HG03521 (cell line): ENCODE measurements at regions not wholly inside any gene's neighbourhood (a gene's known extent, or its start where the extent isn't known, plus 50 kb on each side); places are given as distances from the start of the nearest gene placed in this dataset.

Experiments used
- ATAC-seq: cut with Tn5 transposase; IDR thresholded peaks from one replicate; pipeline ENCODE4 v1.9.1; 2021; ENCODE audit warnings: mild to moderate bottlenecking, moderate library complexity; ENCODE audit not compliant: unreplicated experiment

- no peak for ATAC-seq
Observed at GRCh38 chr5:168039039-168039438, 252.4 kb upstream of the WWC1 start.

- no peak for ATAC-seq
Observed at GRCh38 chr5:168039566-168040248, 251.7 kb upstream of the WWC1 start.

- ATAC-seq, result no peak
Observed at GRCh38 chr5:168041583-168041982, 249.9 kb upstream of the WWC1 start.

- ATAC-seq, result no peak
Observed at GRCh38 chr5:168042284-168043068, 249.0 kb upstream of the WWC1 start.

GRCh38 chr5:168046163-168046562 lies 245.3 kb upstream of the WWC1 start:
- ATAC-seq, result no peak

- peak; percentile 48 for ATAC-seq
Observed at GRCh38 chr5:168047043-168047668, 244.3 kb upstream of the WWC1 start.

- peak; percentile 13 for ATAC-seq
Observed at GRCh38 chr5:168047669-168048111, 243.8 kb upstream of the WWC1 start.

- no peak for ATAC-seq
Observed at GRCh38 chr5:168048486-168048885, 243.0 kb upstream of the WWC1 start.

GRCh38 chr5:168052686-168053085 lies 238.8 kb upstream of the WWC1 start:
- ATAC-seq, result no peak

- ATAC-seq, result no peak
Observed at GRCh38 chr5:168054091-168054490, 237.4 kb upstream of the WWC1 start.

- no peak for ATAC-seq
Observed at GRCh38 chr5:168055141-168055683, 236.2 kb upstream of the WWC1 start.

GRCh38 chr5:168055961-168056360 lies 235.5 kb upstream of the WWC1 start:
- no peak for ATAC-seq

GRCh38 chr5:168056499-168057182 lies 234.8 kb upstream of the WWC1 start:
- no peak for ATAC-seq

- ATAC-seq, result no peak
Observed at GRCh38 chr5:168057905-168058304, 233.5 kb upstream of the WWC1 start.

- no peak for ATAC-seq
Observed at GRCh38 chr5:168059131-168059530, 232.3 kb upstream of the WWC1 start.

- ATAC-seq, result no peak
Observed at GRCh38 chr5:168062239-168062638, 229.2 kb upstream of the WWC1 start.

GRCh38 chr5:168064457-168064856 lies 227.0 kb upstream of the WWC1 start:
- no peak for ATAC-seq

- no peak for ATAC-seq
Observed at GRCh38 chr5:168064933-168065622, 226.4 kb upstream of the WWC1 start.

GRCh38 chr5:168066536-168067208 lies 224.8 kb upstream of the WWC1 start:
- ATAC-seq, result no peak

GRCh38 chr5:168070761-168071160 lies 220.7 kb upstream of the WWC1 start:
- ATAC-seq, result no peak
